Neural crest cell (in vitro differentiated cells): ENCODE measurements at regions not wholly inside any gene's neighbourhood (a gene's known extent, or its start where the extent isn't known, plus 50 kb on each side); places are given as distances from the start of the nearest gene placed in this dataset.

ENCODE experiments used
- DNase-seq: peaks from one replicate; pipeline ENCODE4 v3.0.0; 2021; ENCODE audit warnings: low read depth, mixed read lengths, low spot score
- H3K27ac Mint-ChIP-seq: one replicate; pipeline ENCODE4 v1.8.0; 2021; ENCODE audit warnings: mild to moderate bottlenecking, mixed read lengths; ENCODE audit not compliant: unreplicated experiment
- H3K27me3 Mint-ChIP-seq: 2 replicates; pipeline ENCODE4 v1.8.0; 2021; ENCODE audit warnings: low read depth, mild to moderate bottlenecking, mixed read lengths
- H3K36me3 Mint-ChIP-seq: 2 replicates; pipeline ENCODE4 v1.8.0; 2021; ENCODE audit warnings: low read depth, mild to moderate bottlenecking, mixed read lengths
- H3K4me1 Mint-ChIP-seq: 2 replicates; pipeline ENCODE4 v1.8.0; 2021; ENCODE audit warnings: mixed read lengths
- H3K4me3 Mint-ChIP-seq: one replicate; pipeline ENCODE4 v1.8.0; 2021; ENCODE audit warnings: mild to moderate bottlenecking, mixed read lengths
- H3K9me3 Mint-ChIP-seq: 2 replicates; pipeline ENCODE4 v1.8.0; 2021; ENCODE audit warnings: mixed read lengths
- TF ChIP-seq, protein P1 (sequence below): fragments of 200-600 bp; sonication (generic); conservative IDR thresholded peaks from 2 replicates; pipeline ENCODE4 v1.5.0; 2021; ENCODE audit warnings: antibody characterized with exemption, mild to moderate bottlenecking

- H3K4me3 Mint-ChIP-seq = no peak overlapping the region
- H3K27ac Mint-ChIP-seq = no peak overlapping the region
- peaks cover 6% of the 10 kb centered on the region for H3K9me3 Mint-ChIP-seq
- peaks cover 22% of the 10 kb centered on the region for H3K4me1 Mint-ChIP-seq
- TF ChIP-seq, protein P1, sequence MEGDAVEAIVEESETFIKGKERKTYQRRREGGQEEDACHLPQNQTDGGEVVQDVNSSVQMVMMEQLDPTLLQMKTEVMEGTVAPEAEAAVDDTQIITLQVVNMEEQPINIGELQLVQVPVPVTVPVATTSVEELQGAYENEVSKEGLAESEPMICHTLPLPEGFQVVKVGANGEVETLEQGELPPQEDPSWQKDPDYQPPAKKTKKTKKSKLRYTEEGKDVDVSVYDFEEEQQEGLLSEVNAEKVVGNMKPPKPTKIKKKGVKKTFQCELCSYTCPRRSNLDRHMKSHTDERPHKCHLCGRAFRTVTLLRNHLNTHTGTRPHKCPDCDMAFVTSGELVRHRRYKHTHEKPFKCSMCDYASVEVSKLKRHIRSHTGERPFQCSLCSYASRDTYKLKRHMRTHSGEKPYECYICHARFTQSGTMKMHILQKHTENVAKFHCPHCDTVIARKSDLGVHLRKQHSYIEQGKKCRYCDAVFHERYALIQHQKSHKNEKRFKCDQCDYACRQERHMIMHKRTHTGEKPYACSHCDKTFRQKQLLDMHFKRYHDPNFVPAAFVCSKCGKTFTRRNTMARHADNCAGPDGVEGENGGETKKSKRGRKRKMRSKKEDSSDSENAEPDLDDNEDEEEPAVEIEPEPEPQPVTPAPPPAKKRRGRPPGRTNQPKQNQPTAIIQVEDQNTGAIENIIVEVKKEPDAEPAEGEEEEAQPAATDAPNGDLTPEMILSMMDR = no peak
- H3K27me3 Mint-ChIP-seq = no peaks in the 10 kb centered on the region
- no peaks in the 10 kb centered on the region for H3K36me3 Mint-ChIP-seq
- DNase-seq = no peak
Measured at GRCh38 chr4:10295301-10295700, 161.9 kb downstream of the ZNF518B start.

DNA sequence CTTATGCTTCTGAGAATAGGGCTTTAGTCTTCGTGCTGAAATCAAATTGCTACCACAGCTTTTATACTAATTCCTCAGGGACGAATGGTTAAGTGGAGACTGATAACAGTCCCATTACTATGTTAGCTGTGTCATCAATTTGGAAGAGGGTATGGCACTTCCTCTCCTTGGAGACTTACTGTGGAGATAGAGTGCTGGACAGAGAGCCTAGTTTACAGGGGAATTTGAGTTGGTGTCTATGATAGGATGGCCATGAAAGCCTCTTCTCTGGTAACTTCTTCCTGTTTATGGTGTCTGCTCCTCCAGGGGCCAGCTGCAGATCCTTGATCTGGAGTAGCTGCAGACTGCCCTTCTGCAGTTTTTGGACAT lies 167.7 kb downstream of the ZNF518B start:
- Mint-ChIP-seq H3K36me3 (no peaks in the 10 kb centered on the region), H3K27ac (no peak overlapping the region), H3K9me3 (peaks cover 9% of the 10 kb centered on the region), H3K4me1 (no peaks in the 10 kb centered on the region), H3K4me3 (no peak overlapping the region), H3K27me3 (peaks cover 7% of the 10 kb centered on the region)
- no peak for DNase-seq
- TF ChIP-seq, protein P1 = no peak

- no peak overlapping the region for H3K4me3 Mint-ChIP-seq
Measured at GRCh38 chr4:10288830-10289537, 168.2 kb downstream of the ZNF518B start.

DNA sequence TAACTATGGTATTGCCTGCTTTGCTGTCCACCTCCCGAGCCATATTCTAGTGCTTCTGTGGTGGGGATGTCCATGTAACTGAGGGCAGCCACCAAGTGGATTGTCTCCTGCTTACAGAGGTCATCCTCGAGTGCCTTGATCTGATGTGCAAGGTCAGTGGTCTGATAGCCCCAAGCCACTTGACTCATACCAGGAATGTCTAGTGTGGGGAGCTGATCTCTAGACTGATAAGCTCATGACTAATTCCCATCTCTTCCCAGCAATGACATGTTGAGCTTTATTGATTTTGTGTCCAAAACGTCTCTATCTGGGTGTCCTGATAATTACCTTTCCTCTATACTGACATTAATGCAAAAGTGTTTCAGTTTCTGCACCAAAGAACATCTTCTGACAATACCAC lies 168.4 kb upstream of the WDR1 start:
- Mint-ChIP-seq H3K9me3 (peaks cover under 1% of the 10 kb centered on the region), H3K36me3 (no peaks in the 10 kb centered on the region), H3K4me3 (no peak overlapping the region), H3K4me1 (no peaks in the 10 kb centered on the region), H3K27me3 (peaks cover 7% of the 10 kb centered on the region), H3K27ac (no peak overlapping the region)
- TF ChIP-seq, protein P1 = no peak
- no peak for DNase-seq

More at GRCh38 chr4:10288830-10289537, 168.2 kb downstream of the ZNF518B start:
- no peak for DNase-seq
- Mint-ChIP-seq H3K36me3 (no peaks in the 10 kb centered on the region), H3K4me1 (no peaks in the 10 kb centered on the region), H3K27me3 (peaks cover 7% of the 10 kb centered on the region), H3K9me3 (peaks cover 9% of the 10 kb centered on the region), H3K27ac (no peak overlapping the region)
- TF ChIP-seq, protein P1 = no peak

DNA sequence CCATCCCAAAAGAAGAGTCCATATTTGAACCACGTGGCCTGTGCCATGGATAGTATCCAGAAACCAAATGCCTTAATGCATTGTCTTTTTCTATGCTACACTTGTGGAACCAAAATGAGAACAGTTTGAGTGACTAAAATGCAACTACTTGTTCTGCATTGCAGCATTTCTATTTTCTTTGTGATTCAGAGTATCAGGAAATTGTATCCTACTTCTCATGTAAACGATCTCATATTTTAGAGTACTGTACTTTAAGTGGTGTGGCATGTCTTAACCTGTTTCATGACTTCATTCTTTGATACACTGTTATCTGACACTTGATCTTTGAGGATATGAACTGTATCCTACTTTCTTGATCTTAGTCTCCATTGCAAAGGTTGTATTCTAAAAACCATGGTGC lies 167.2 kb upstream of the WDR1 start:
- Mint-ChIP-seq H3K36me3 (no peaks in the 10 kb centered on the region), H3K9me3 (no peaks in the 10 kb centered on the region), H3K27me3 (no peaks in the 10 kb centered on the region), H3K4me1 (no peaks in the 10 kb centered on the region), H3K27ac (no peak overlapping the region), H3K4me3 (no peak overlapping the region)
- TF ChIP-seq, protein P1 = no peak
- no peak for DNase-seq
